H4 (cell line): ENCODE measurements at regions not wholly inside any gene's neighbourhood (a gene's known extent, or its start where the extent isn't known, plus 50 kb on each side); places are given as distances from the start of the nearest gene placed in this dataset.

Source experiments
- DNase-seq: peaks from one replicate; pipeline ENCODE4 v3.0.0-alpha.2; 2015; ENCODE audit warnings: low spot score

DNA sequence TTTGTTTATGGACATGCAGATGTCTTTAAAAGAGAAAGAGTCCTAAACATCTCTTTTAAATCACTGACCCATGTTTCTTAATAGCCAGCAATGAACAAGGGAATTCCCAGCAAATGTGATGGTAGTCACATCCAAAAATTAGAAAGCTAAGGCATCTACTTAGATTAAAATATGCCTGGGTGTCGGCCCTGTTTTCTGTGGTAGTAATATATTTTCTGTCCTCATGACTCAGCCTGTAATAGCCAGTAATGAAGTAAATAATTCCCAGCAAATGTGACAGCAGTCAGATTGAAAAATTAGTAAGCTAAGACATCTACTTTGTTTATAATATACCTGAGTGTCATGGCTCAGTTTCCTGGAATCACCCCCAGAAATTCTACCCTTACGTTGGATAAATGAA lies 60.6 kb upstream of the MYRIP start:
- DNase-seq = no peak

- no peak for DNase-seq
These were observed 58.7 kb upstream of the MYRIP start for GRCh38 chr3:39750712-39751111.

- DNase-seq = no peak
These were observed 58.1 kb upstream of the MYRIP start for GRCh38 chr3:39751286-39751685.

DNA sequence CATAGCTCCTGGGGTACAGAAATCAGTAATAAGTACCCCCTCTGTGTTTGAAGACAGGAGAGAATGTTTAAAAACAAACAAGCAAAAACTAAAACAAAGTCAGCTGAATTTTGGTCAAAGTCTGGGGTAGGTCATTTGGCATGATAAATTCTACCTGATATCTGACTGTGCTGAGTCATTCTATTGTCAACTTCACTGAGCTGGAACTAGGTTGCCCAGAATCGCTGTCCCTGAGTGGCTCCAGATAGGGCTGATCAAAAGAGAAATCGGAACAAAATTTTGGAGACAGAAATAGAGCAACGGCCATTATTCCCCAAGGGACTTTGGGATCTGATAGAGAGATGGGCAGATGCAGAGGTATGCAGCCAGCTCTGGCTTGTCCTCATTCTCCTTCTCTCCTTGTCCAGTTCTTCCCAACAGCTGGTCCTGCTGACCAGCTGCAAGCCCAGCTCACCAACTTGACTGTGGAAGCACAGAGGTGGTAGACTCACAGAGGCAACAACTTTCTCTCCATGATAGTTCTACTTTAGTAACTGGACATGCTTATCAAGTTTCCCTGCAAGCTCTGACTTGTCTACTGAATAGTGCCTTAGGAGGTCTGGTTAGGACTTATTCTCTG lies 57.3 kb upstream of the MYRIP start:
- no peak for DNase-seq

DNA sequence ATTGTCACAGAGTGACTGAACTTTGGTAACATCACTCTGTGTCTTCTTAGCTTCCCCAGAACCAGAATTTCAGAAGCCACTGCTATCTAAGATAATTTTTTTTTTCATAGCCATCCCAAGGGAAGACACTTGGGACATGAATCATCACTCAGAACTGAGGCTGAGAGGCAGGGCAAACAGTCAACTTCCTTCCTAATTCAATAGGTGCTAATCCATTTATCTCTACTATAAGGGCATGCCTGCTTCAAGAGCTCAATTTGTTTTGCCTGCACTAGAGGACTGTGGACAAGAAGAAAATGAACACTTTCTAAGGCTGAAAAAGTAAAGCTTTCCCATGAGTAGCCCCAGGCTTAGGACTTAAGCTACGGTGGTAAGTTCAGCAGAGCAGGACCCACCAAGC lies 56.7 kb upstream of the MYRIP start:
- no peak for DNase-seq

DNA sequence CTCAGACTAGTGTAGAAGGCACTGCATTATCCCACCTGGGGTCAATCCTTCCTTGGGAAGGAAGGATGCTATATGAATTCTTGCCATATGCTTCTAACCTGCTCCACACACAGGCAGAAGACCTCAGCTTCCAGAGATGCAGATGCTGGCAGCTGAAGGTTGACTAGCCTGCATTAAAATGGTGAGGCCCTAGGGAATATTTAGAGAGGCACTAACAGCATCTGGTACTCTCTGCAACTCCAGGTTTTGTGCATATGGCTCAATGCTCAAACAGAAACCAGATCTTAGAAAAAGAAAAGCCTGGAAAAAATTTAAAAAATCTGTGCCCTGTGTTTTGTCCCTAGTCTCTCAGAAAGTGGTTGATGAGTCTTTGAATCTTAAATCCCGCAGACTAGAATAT lies 56.0 kb upstream of the MYRIP start:
- no peak for DNase-seq

- no peak for DNase-seq
These were observed 54.9 kb upstream of the MYRIP start for GRCh38 chr3:39754549-39754948.

GRCh38 chr3:39755100-39755499 lies 54.3 kb upstream of the MYRIP start:
- DNase-seq = no peak

- DNase-seq = no peak
These were observed 52.1 kb upstream of the MYRIP start for GRCh38 chr3:39757307-39757706.
